Hepatocyte (in vitro differentiated cells): ENCODE measurements at regions not wholly inside any gene's neighbourhood (a gene's known extent, or its start where the extent isn't known, plus 50 kb on each side); places are given as distances from the start of the nearest gene placed in this dataset.

Source experiments
- CTCF ChIP-seq: fragments of 200-600 bp; sonication (generic); IDR thresholded peaks from 2 replicates; pipeline ENCODE4 v1.5.1; 2016; ENCODE audit warnings: antibody characterized with exemption, mild to moderate bottlenecking; ENCODE audit not compliant: poor library complexity
- EZH2 ChIP-seq: fragments of 200-600 bp; sonication (generic); IDR thresholded peaks from 2 replicates; pipeline ENCODE4 v1.6.1; 2016; ENCODE audit warnings: antibody characterized with exemption, mild to moderate bottlenecking, borderline replicate concordance

GRCh38 chr6:104526376-104526775 is 333.3 kb downstream of the HACE1 start:
- no peak for TF ChIP-seq CTCF
- TF ChIP-seq EZH2: no peak
